ENCODE measurements at regions not wholly inside any gene's neighbourhood (a gene's known extent, or its start where the extent isn't known, plus 50 kb on each side); places are given as distances from the start of the nearest gene placed in this dataset.
A peak's percentile ranks its signal among the peaks of the same experiment; 100 is the strongest.

DNA sequence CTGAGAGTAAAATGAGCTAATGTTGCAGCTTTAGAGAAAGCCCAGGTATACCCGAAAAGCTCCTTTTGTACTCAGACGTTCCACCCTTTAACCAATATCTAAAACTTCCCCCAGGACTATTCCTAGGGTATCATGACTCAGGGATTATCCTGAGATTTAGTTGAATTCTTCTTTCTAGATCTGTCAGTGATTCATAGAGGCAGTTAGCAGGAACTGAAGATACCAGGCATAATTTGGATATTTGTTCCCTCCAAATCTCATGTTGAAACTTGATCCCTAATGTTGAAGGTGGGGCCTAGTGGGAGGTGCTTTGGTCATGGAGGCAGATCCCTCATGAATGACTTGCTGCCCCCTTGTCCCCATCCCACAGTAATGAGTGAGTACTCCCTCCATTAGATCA is 161.2 kb upstream of the LRP1B start:
- H2BK5ac ChIP-seq (ENCODE audit: low read depth, low read length) = no peak overlapping the region
- H3K27ac ChIP-seq (ENCODE audit: low read depth, low read length) = no peak overlapping the region
- H2BK15ac ChIP-seq (ENCODE audit: low read length) = no peak overlapping the region
- no peak overlapping the region for H3K56ac ChIP-seq (replicated peaks; ENCODE audit: insufficient read length, low read depth, low read length)
- no peak overlapping the region for H3K4ac ChIP-seq (replicated peaks; ENCODE audit: insufficient read length, low read depth, low read length)
- no peak overlapping the region for H3K18ac ChIP-seq (ENCODE audit: extremely low read depth, low read length)
- no peak overlapping the region for H3K4me3 ChIP-seq (ENCODE audit: extremely low read depth in 1 of 4, insufficient read depth in 2 of 4, low read depth in 3 of 4, low read length in 4 of 4)
- H2AFZ ChIP-seq (ENCODE audit: low read length) = 0 out of 2 replicates have a peak overlapping the region, but pooled peaks have one; percentile 16
- 94% methylated on average over 2 of the region's 2 CpGs; no CpG with 5 or more reads in 1 of the 2 experiments for WGBS, 2 experiments (ENCODE audit: extremely low coverage in 1 of 2, insufficient coverage in 1 of 2, insufficient read length in 1 of 2, insufficient replicate concordance in 2 of 2, low coverage in 1 of 2, low lambda C conversion rate in 2 of 2, missing lambda C conversion rate in 1 of 2)
- ChIA-PET CTCF (ENCODE audit: partially characterized antibody) (interaction anchor here (1.0 to 1.4 kb wide), 3 partner anchors 17 to 688 kb away, joined by 3 read pairs; no protein-coding TSS in a partner anchor), POLR2A (ENCODE audit: partially characterized antibody) (no interaction called here)
- no peak overlapping the region for H3K4me2 ChIP-seq (ENCODE audit: insufficient read depth in 1 of 2, low read depth in 2 of 2, low read length in 2 of 2)
- no peaks in the 10 kb centered on the region for H3K23me2 ChIP-seq (ENCODE audit: low read depth, low read length)
- H2BK20ac ChIP-seq (ENCODE audit: low read length) = no peak overlapping the region
- no peaks in the 10 kb centered on the region for H3K79me1 ChIP-seq (ENCODE audit: low read depth, low read length)
- TF ChIP-seq SUZ12 (IDR thresholded peaks at IDR 0.05; ENCODE audit: low read length) = no peak
- H3K36me3 ChIP-seq (ENCODE audit: control insufficient read depth in 2 of 4, insufficient read depth in 4 of 4, low read length in 3 of 4) = no peaks in the 10 kb centered on the region
- no peak overlapping the region for H4K5ac ChIP-seq (ENCODE audit: insufficient read length, low read depth, low read length)
- H2AK5ac ChIP-seq (ENCODE audit: low read depth, low read length) = no peak overlapping the region
- no peak overlapping the region for H4K8ac ChIP-seq (ENCODE audit: extremely low read depth, insufficient read depth, low read length)
- no peaks in the 10 kb centered on the region for H3K9me3 ChIP-seq (ENCODE audit: insufficient read depth in 2 of 2, low read depth in 1 of 2, low read length in 1 of 2)
- FAIRE-seq (no peak), DNase-seq (ENCODE audit: low read depth in 1 of 2, low spot score in 2 of 2) (no peak)
- H3K9ac ChIP-seq (replicated peaks in 1 of 4; ENCODE audit: extremely low read depth in 1 of 4, low read depth in 3 of 4, low read length in 3 of 4) = no peak overlapping the region
- H3K4me1 ChIP-seq (replicated peaks in 1 of 4; ENCODE audit: control insufficient read depth in 3 of 4, insufficient read depth in 4 of 4, low read length in 3 of 4) = no peaks in the 10 kb centered on the region
- H3K79me2 ChIP-seq (ENCODE audit: control insufficient read depth in 1 of 2, insufficient read depth in 2 of 2, low read length in 2 of 2) = no peaks in the 10 kb centered on the region
- no peaks in the 10 kb centered on the region for H4K20me1 ChIP-seq (replicated peaks in 1 of 2; ENCODE audit: control insufficient read depth in 1 of 2, insufficient read depth in 2 of 2, low read length in 2 of 2)
- H2BK12ac ChIP-seq (ENCODE audit: low read depth, low read length) = no peak overlapping the region
- no peaks in the 10 kb centered on the region for H3K27me3 ChIP-seq (replicated peaks in 1 of 4; ENCODE audit: control insufficient read depth in 3 of 4, extremely low read depth in 1 of 4, insufficient read depth in 3 of 4, low read length in 3 of 4)
- H3K23ac ChIP-seq (ENCODE audit: insufficient read length) = no peak overlapping the region
- H3K14ac ChIP-seq (ENCODE audit: insufficient read length) = no peak overlapping the region
- no peak overlapping the region for H2BK120ac ChIP-seq (replicated peaks; ENCODE audit: low read depth, low read length)
- H4K91ac ChIP-seq (replicated peaks; ENCODE audit: insufficient read length, low read length) = no peak overlapping the region

Data from H1 (cell line).